Neural crest cell (in vitro differentiated cells): ENCODE measurements at regions not wholly inside any gene's neighbourhood (a gene's known extent, or its start where the extent isn't known, plus 50 kb on each side); places are given as distances from the start of the nearest gene placed in this dataset.

Experiments used
- DNase-seq: peaks from one replicate; pipeline ENCODE4 v3.0.0; 2021; ENCODE audit warnings: low read depth, mixed read lengths, low spot score
- H3K27ac Mint-ChIP-seq: one replicate; pipeline ENCODE4 v1.8.0; 2021; ENCODE audit warnings: mild to moderate bottlenecking, mixed read lengths; ENCODE audit not compliant: unreplicated experiment
- H3K27me3 Mint-ChIP-seq: 2 replicates; pipeline ENCODE4 v1.8.0; 2021; ENCODE audit warnings: low read depth, mild to moderate bottlenecking, mixed read lengths
- H3K36me3 Mint-ChIP-seq: 2 replicates; pipeline ENCODE4 v1.8.0; 2021; ENCODE audit warnings: low read depth, mild to moderate bottlenecking, mixed read lengths
- H3K4me1 Mint-ChIP-seq: 2 replicates; pipeline ENCODE4 v1.8.0; 2021; ENCODE audit warnings: mixed read lengths
- H3K4me3 Mint-ChIP-seq: one replicate; pipeline ENCODE4 v1.8.0; 2021; ENCODE audit warnings: mild to moderate bottlenecking, mixed read lengths
- H3K9me3 Mint-ChIP-seq: 2 replicates; pipeline ENCODE4 v1.8.0; 2021; ENCODE audit warnings: mixed read lengths
- TF ChIP-seq, protein P1 (sequence below): fragments of 200-600 bp; sonication (generic); conservative IDR thresholded peaks from 2 replicates; pipeline ENCODE4 v1.5.0; 2021; ENCODE audit warnings: antibody characterized with exemption, mild to moderate bottlenecking

DNA sequence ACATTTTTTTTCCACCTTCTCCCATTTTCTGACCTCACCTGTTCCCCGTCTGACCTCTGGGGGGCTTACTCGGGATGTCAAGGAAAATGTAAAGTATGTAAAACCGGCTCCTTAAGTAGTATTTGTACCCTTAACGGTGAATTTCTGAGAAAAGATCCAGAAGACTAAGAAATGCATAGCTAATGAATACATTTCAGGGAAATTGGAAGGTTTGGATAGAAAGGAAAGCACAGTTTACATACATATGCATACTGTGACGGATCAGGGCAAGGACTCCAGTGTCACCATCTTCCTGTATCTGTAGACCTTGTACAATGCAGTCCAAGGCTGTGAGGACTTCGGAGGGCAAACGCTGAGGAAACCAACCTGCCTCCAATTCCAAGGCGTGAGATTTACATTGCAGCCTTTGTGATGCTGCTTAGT lies 2185.9 kb upstream of the TENM3 start:
- TF ChIP-seq, protein P1, sequence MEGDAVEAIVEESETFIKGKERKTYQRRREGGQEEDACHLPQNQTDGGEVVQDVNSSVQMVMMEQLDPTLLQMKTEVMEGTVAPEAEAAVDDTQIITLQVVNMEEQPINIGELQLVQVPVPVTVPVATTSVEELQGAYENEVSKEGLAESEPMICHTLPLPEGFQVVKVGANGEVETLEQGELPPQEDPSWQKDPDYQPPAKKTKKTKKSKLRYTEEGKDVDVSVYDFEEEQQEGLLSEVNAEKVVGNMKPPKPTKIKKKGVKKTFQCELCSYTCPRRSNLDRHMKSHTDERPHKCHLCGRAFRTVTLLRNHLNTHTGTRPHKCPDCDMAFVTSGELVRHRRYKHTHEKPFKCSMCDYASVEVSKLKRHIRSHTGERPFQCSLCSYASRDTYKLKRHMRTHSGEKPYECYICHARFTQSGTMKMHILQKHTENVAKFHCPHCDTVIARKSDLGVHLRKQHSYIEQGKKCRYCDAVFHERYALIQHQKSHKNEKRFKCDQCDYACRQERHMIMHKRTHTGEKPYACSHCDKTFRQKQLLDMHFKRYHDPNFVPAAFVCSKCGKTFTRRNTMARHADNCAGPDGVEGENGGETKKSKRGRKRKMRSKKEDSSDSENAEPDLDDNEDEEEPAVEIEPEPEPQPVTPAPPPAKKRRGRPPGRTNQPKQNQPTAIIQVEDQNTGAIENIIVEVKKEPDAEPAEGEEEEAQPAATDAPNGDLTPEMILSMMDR: peak; percentile 55
- H3K27ac Mint-ChIP-seq: no peak overlapping the region
- H3K9me3 Mint-ChIP-seq: no peaks in the 10 kb centered on the region
- no peaks in the 10 kb centered on the region for H3K36me3 Mint-ChIP-seq
- H3K27me3 Mint-ChIP-seq: peaks cover 75% of the 10 kb centered on the region
- peak overlapping the region; percentile 87 for H3K4me3 Mint-ChIP-seq
- H3K4me1 Mint-ChIP-seq: peaks cover 30% of the 10 kb centered on the region
- DNase-seq: no peak

DNA sequence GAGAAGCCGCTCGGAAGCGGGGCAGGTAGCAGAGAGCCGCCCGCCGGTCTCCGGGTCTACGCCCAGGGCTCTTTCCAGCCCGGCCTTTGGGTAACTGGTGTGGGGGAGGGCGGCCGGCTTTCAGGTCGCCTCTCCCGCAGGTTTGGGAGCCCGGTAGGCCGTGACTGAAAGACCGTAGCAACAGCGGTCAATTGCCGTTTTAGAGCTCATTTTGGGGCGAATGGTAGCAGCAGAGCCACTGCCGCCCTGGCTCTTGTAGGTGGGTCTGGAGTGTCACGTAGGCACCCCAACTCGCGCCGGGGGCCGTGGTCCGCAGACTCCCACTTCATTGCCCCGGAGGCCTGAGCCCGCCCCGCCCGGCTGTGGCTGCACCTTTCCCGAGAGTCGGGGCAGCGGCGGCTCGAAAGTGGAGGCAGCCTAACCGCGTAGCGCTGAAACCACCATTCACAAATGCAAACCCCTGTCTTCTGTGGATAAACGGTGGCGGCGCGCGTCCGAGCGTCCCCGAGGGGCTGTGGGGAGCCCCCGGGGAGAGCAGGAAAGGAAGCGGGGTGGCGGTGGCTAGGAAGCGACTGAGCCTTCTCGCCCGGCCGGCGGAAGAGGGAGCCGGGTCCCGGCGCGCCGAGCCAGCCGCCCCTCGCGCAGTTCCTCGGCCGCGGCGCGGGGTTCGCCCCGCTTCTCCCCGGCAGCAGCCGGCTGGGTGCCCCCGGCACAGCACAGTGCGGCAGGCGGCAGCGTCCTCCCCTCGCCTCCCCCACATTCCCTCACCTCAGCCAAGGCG lies 2185.1 kb upstream of the TENM3 start:
- TF ChIP-seq, protein P1: no peak
- Mint-ChIP-seq H3K27me3 (peaks cover 80% of the 10 kb centered on the region), H3K9me3 (no peaks in the 10 kb centered on the region), H3K27ac (no peak overlapping the region), H3K4me1 (peaks cover 26% of the 10 kb centered on the region), H3K36me3 (no peaks in the 10 kb centered on the region), H3K4me3 (peak overlapping the region; percentile 87)
- DNase-seq: peak; percentile 18

DNA sequence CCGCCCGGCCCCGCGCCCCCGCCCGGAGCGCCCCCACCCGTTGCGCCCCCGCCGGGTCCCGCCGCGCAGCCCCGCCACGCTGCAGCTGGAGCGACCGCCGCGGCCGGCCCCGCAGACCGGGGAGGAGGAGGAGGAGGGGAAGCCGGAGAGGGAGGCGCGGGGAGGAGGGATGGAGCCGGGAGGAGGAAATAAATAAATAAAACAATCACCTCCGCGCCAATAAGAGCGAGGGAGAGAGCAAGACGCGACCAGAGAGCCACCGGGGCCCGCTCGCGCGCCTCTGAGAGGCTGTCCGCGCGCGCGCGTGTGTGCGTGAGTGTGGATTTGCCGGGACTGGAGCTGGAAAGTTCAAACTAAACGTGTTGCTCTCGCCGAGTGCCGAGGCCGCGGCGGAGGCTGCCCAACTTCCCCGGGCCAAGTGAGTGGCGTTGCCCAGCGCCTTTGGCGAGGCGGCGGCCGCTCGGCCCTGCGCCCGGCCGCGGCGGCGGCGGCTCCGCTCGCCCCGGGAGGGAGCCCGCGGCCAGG lies 2184.4 kb upstream of the TENM3 start:
- H3K27me3 Mint-ChIP-seq: peaks cover 87% of the 10 kb centered on the region
- DNase-seq: peak; percentile 44
- no peaks in the 10 kb centered on the region for H3K36me3 Mint-ChIP-seq
- no peaks in the 10 kb centered on the region for H3K9me3 Mint-ChIP-seq
- H3K4me1 Mint-ChIP-seq: peaks cover 26% of the 10 kb centered on the region
- H3K27ac Mint-ChIP-seq: no peak overlapping the region
- peak overlapping the region; percentile 89 for H3K4me3 Mint-ChIP-seq
- TF ChIP-seq, protein P1: no peak

DNA sequence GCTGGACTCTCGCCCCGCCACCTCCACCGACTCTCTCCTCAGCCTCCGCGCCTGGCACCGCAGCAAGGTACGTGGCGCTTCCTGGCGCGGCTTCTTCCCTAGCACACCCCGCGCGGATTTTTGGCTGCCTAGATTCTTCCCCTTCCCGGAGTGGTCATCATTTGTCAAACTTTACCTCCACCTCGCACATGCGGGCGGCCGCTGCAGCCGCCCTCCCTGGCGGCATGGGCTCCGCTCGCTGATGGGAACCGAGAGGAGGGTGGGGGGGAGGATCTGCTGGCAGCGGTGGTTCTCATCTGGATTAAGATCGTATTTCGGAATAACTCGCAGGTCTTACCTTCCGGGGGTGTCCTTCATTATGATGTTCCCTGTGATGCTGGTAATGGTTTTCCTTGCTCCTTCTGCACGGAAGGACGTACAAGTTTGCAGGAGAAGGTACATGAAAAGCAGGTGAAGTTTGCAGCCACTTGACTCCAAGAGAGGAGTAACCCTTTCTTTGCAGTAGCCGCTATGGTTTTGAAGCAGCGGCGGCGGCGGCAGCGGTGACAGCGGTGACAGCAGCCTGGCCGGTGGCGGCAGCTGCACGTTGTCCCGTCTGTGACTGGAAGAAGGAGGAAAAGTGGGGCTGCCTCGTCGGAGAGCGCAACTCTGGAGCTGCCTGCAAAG lies 2183.9 kb upstream of the TENM3 start:
- TF ChIP-seq, protein P1: no peak
- no peak overlapping the region for H3K27ac Mint-ChIP-seq

DNA sequence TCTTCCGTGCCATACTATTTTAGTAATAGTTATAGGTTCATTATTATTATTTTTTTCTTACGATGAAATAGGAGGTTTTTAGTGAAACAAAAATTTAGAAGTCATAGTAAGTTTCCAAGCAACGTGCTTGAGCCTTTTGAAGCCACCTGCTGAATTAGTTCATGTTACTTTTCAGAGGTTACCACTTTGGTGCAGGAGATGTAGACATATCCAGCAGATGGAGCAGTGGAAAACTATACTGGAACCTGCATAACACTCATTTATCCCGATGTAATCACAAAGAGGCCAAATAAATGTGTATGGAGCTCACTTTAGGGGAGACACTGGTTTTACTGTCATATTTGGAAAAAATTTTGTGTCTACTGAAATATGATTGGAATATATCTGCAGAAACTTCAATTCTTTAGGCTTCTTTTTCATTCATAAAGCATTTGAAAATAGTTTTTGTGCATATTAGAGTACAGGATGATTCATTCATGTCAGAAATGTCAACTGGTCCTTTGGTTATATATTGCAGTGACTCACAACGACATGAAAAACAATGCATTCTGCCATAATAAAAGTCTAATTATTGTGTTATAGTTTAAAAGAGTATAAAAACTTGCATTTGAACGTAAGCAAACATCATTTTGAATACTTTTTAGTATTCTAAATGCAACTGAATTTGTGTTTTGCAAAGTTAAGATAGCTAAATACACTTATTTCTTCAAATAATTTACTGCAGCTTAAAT lies 2182.9 kb upstream of the TENM3 start:
- Mint-ChIP-seq H3K36me3 (no peaks in the 10 kb centered on the region), H3K4me1 (peaks cover 18% of the 10 kb centered on the region), H3K4me3 (peak overlapping the region; percentile 89), H3K27ac (no peak overlapping the region), H3K27me3 (peaks cover 81% of the 10 kb centered on the region), H3K9me3 (no peaks in the 10 kb centered on the region)
- TF ChIP-seq, protein P1: peak; percentile 53
- DNase-seq: no peak

More for the DNA sequence above, 2183.9 kb upstream of the TENM3 start:
- Mint-ChIP-seq H3K4me3 (peak overlapping the region; percentile 89), H3K36me3 (no peaks in the 10 kb centered on the region), H3K4me1 (peaks cover 22% of the 10 kb centered on the region), H3K27me3 (peaks cover 88% of the 10 kb centered on the region), H3K9me3 (no peaks in the 10 kb centered on the region)
- peak; percentile 28 for DNase-seq
